K562 (cell line): ENCODE measurements at regions not wholly inside any gene's neighbourhood (a gene's known extent, or its start where the extent isn't known, plus 50 kb on each side); places are given as distances from the start of the nearest gene placed in this dataset.

Experiments
- ATAC-seq: fragments of 200-7000 bp; cut with Tn5 transposase; 3 replicates; pipeline ENCODE4 v1.9.1; 2020; ENCODE audit warnings: moderate library complexity
- BruUV-seq: library from RNA; stranded (reverse); fragments of 400-500 nt; replicated peaks from 2 replicates; lab custom pipeline; 2021; lab: Mats Ljungman, UMichigan
- CTCF ChIA-PET: fragments of 300-600 bp; formaldehyde crosslinking; extraction: SDS; loops from one replicate; lab custom pipeline; 2021; ENCODE audit warnings: low intra/inter-chr PET ratio; lab: Yijun Ruan, JAX
- POLR2A ChIA-PET: fragments of 300-600, 350-650 bp; sonication (Branson Sonifier 250); formaldehyde crosslinking; extraction: SDS; loops from one replicate; lab custom pipeline; 2021; ENCODE audit warnings: antibody characterized with exemption, inconsistent platforms; lab: Yijun Ruan, JAX
- DNase-seq, 4 experiments: peaks; one replicate each; pipeline versions ENCODE4 v3.0.0 to v3.0.0-alpha.2; 2011 to 2018; ENCODE audit warnings: low spot score in 3 of 4, mixed read lengths in 3 of 4; ENCODE audit errors: extremely low read depth in 1 of 4
- FAIRE-seq: peaks from 2 replicates; lab custom pipeline; 2011; peaks lifted over from hg19 to GRCh38; lab: Jason Lieb, UNC
- H2AFZ ChIP-seq: 2 replicates; pipeline ENCODE4 v1.6.0; 2011; ENCODE audit warnings: low read depth, low read length, control low read depth, inconsistent platforms
- H3K27ac ChIP-seq: fragments of 200-600 bp; 3 replicates; pipeline ENCODE4 v1.8.0; 2011; ENCODE audit warnings: low read depth, mild to moderate bottlenecking, control low read depth, inconsistent platforms, low read length, moderate library complexity, mixed read lengths; ENCODE audit errors: extremely low read depth
- H3K27me3 ChIP-seq, 2 experiments: fragments of 300-600 bp in 1 of 2; 2 replicates in 1 of 2; 3 replicates in 1 of 2; pipeline versions ENCODE4 v1.6.0 to v1.8.0; 2011; ENCODE audit warnings: inconsistent platforms in 2 of 2, low read length in 2 of 2, mild to moderate bottlenecking in 1 of 2, mixed read lengths in 1 of 2, moderate library complexity in 1 of 2; ENCODE audit not compliant: control insufficient read depth in 2 of 2, insufficient read depth in 2 of 2
- H3K36me3 ChIP-seq: fragments of 300-600 bp; 3 replicates; pipeline ENCODE4 v1.8.0; 2011; ENCODE audit warnings: mild to moderate bottlenecking, low read length, inconsistent platforms; ENCODE audit not compliant: control insufficient read depth, insufficient read depth
- H3K4me1 ChIP-seq, 2 experiments: fragments of 200-600 bp in 1 of 2; replicated peaks in 1 of 2; 2 replicates in 1 of 2; 3 replicates in 1 of 2; pipeline versions ENCODE4 v1.5.1 to v1.8.0; 2011; ENCODE audit warnings: inconsistent platforms in 2 of 2, low read length in 2 of 2, mild to moderate bottlenecking in 1 of 2, mixed read lengths in 1 of 2, moderate library complexity in 1 of 2; ENCODE audit not compliant: control insufficient read depth in 2 of 2, insufficient read depth in 2 of 2
- H3K4me2 ChIP-seq: 2 replicates; pipeline ENCODE4 v1.6.1; 2011; ENCODE audit warnings: low read length, control low read depth, inconsistent platforms, mixed read lengths; ENCODE audit not compliant: insufficient read depth
- H3K4me3 ChIP-seq: fragments of 200-600 bp; sonication (generic), shearing (Covaris generic); 2 replicates; pipeline ENCODE4 v1.5.1; 2016; ENCODE audit warnings: control low read depth, inconsistent platforms
- H3K79me2 ChIP-seq: fragments of 200-600 bp; 3 replicates; pipeline ENCODE4 v1.8.0; 2011; ENCODE audit warnings: low read length, inconsistent platforms; ENCODE audit not compliant: control insufficient read depth, insufficient read depth
- H3K9ac ChIP-seq, 2 experiments: 2 replicates each; pipeline versions ENCODE4 v1.6.0 to v1.6.1; 2011; ENCODE audit warnings: low read depth in 2 of 2, low read length in 2 of 2, control low read depth in 1 of 2, inconsistent platforms in 1 of 2, mild to moderate bottlenecking in 1 of 2, mixed read lengths in 1 of 2; ENCODE audit not compliant: insufficient read depth in 1 of 2
- H3K9me1 ChIP-seq: one replicate; pipeline ENCODE4 v1.6.0; 2011; ENCODE audit warnings: inconsistent platforms, mild to moderate bottlenecking, low read length, moderate library complexity; ENCODE audit not compliant: control insufficient read depth, insufficient read depth
- H3K9me3 ChIP-seq: replicated peaks from 2 replicates; pipeline ENCODE4 v1.5.1; 2011; ENCODE audit warnings: low read depth, low read length, inconsistent platforms; ENCODE audit not compliant: control insufficient read depth, insufficient read depth
- H4K20me1 ChIP-seq: replicated peaks from 2 replicates; pipeline ENCODE4 v1.6.1; 2011; ENCODE audit warnings: low read length, inconsistent platforms, mixed read lengths; ENCODE audit not compliant: control insufficient read depth, insufficient read depth
- CHCHD3 ChIP-seq: fragments of 250-450 bp; sonication (Bioruptor Pico); IDR thresholded peaks from 2 replicates; pipeline ENCODE4 v2.1.2; 2022; ENCODE audit warnings: mild to moderate bottlenecking
- ELK1 ChIP-seq: sonication (generic); formaldehyde crosslinking; IDR thresholded peaks from 2 replicates; pipeline ENCODE4 v1.8.1; 2022; ENCODE audit warnings: missing genetic modification reagents
- FOSL1 ChIP-seq: fragments of 200-800 bp; sonication (Bioruptor generic); conservative IDR thresholded peaks from 2 replicates; pipeline ENCODE4 v1.6.1; 2016; ENCODE audit warnings: missing genetic modification characterization, missing compliant biosample characterization
- FOXA3 ChIP-seq, 2 experiments: fragments of 450-650 bp in 1 of 2; sonication (generic) in 1 of 2; formaldehyde crosslinking; IDR thresholded peaks in 1 of 2; conservative IDR thresholded peaks in 1 of 2; 2 replicates each; pipeline versions ENCODE4 v1.4.0 to v1.8.0; 2020 to 2022; ENCODE audit warnings: mild to moderate bottlenecking in 2 of 2, missing genetic modification reagents in 1 of 2
- HMGN3 ChIP-seq: IDR thresholded peaks from 2 replicates; pipeline ENCODE4 v1.6.1; 2011; ENCODE audit warnings: borderline replicate concordance, low read depth, mild to moderate bottlenecking, mixed read lengths, low read length; ENCODE audit not compliant: insufficient read length; ENCODE audit errors: extremely low read depth
- MCM2 ChIP-seq: fragments of 450-650 bp; IDR thresholded peaks from 2 replicates; pipeline ENCODE4 v1.6.1; 2017; ENCODE audit warnings: low read depth, mild to moderate bottlenecking
- NCOR1 ChIP-seq: fragments of 450-650 bp; IDR thresholded peaks from 2 replicates; pipeline ENCODE4 v1.6.1; 2016; ENCODE audit warnings: mild to moderate bottlenecking, moderate library complexity
- RBFOX2 ChIP-seq: fragments of 200-400 bp; formaldehyde crosslinking; IDR thresholded peaks from 2 replicates; pipeline ENCODE4 v1.6.1; 2017; ENCODE audit warnings: low read depth, mild to moderate bottlenecking, low read length, moderate library complexity
- SLC30A9 ChIP-seq: fragments of 250-450 bp; sonication (Bioruptor Pico); IDR thresholded peaks from 2 replicates; pipeline ENCODE4 v1.8.0; 2022; ENCODE audit warnings: mild to moderate bottlenecking, moderate library complexity
- ZNF212 ChIP-seq: fragments of 450-650 bp; formaldehyde crosslinking; IDR thresholded peaks from 2 replicates; pipeline ENCODE4 v1.4.0; 2020; ENCODE audit warnings: mild to moderate bottlenecking
- ZNF232 ChIP-seq: sonication (generic); formaldehyde crosslinking; IDR thresholded peaks from 2 replicates; pipeline ENCODE4 v1.8.0; 2022; ENCODE audit warnings: mild to moderate bottlenecking, missing genetic modification reagents
- WGBS: fragments of 100-300 bp; shearing (Covaris generic); methylation state at CpG from one replicate; pipeline ENCODE4 v1.1.6; 2016; ENCODE audit warnings: low coverage, mixed read lengths; ENCODE audit not compliant: insufficient coverage; ENCODE audit errors: missing lambda C conversion rate; 5-methylcytosine and 5-hydroxymethylcytosine counted together
- in situ Hi-C: fragments of 300-500 bp; cut with MboI; formaldehyde crosslinking; loops from 4 replicates; pipeline ENCODE4 v1.15.0; 2018; ENCODE audit warnings: inconsistent platforms, mixed read lengths
- intact Hi-C: fragments of 100-400 bp; cut with micrococcal nuclease; formaldehyde crosslinking; loops from 2 replicates; pipeline ENCODE4 v1.14.2; 2022
- TF ChIP-seq, protein P1 (sequence below): fragments of 250-450 bp; sonication (Bioruptor Pico); IDR thresholded peaks from 2 replicates; pipeline ENCODE4 v1.9.0; 2021; ENCODE audit warnings: mild to moderate bottlenecking

- Histone ChIP-seq H3K4me3 (no peak overlapping the region), H3K36me3 (no peaks in the 10 kb centered on the region), H3K9ac (no peak overlapping the region), H3K4me1 (no peaks in the 10 kb centered on the region), H3K27me3 (no peaks in the 10 kb centered on the region), H2AFZ (no peak overlapping the region), H3K79me2 (no peaks in the 10 kb centered on the region), H4K20me1 (no peaks in the 10 kb centered on the region), H3K4me2 (no peak overlapping the region), H3K9me1 (no peaks in the 10 kb centered on the region)
- DNase-seq (no peak), ATAC-seq (no peak), FAIRE-seq (no peak)
- CTCF ChIA-PET, result no interaction called here
- intact Hi-C loops (no loop called here), in situ Hi-C loops (no loop called here)
- WGBS, result 2% methylated on average over 4 of the region's 4 CpGs
- POLR2A ChIA-PET, result interaction anchor here (0.8 kb wide), 1 partner anchor 22 kb away, joined by 3 read pairs; no protein-coding TSS in a partner anchor
- no TSS peak for BruUV-seq
- TF ChIP-seq ZNF232 (CRISPR knock-in tag) (no peak), MCM2 (no peak), FOXA3 (CRISPR knock-in tag; conservative IDR thresholded peaks at IDR 0.05 in 1 of 2, IDR thresholded peaks at IDR 0.05 in 1 of 2) (no peak), SLC30A9 (CRISPR knock-in tag) (no peak), ELK1 (CRISPR knock-in tag) (no peak), CHCHD3 (no peak), ZNF212 (CRISPR knock-in tag) (no peak), FOSL1 (tag) (no peak), RBFOX2 (no peak), HMGN3 (no peak), NCOR1 (no peak)
- TF ChIP-seq, protein P1, sequence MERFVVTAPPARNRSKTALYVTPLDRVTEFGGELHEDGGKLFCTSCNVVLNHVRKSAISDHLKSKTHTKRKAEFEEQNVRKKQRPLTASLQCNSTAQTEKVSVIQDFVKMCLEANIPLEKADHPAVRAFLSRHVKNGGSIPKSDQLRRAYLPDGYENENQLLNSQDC, result no peak
- TF ChIP-seq, all 486 proteins: peak for 0
- Histone ChIP-seq H3K27ac (no peak overlapping the region), H3K9me3 (no peaks in the 10 kb centered on the region)
Observed at GRCh38 chr10:130246113-130246512, 109.9 kb downstream of the GLRX3 start.
